HEK293 (cell line): ENCODE measurements at regions not wholly inside any gene's neighbourhood (a gene's known extent, or its start where the extent isn't known, plus 50 kb on each side); places are given as distances from the start of the nearest gene placed in this dataset.

ENCODE experiments used
- TCF7L2 ChIP-seq: IDR thresholded peaks from 2 replicates; pipeline ENCODE4 v1.6.1; 2011; ENCODE audit warnings: low read depth, mild to moderate bottlenecking, inconsistent platforms, low read length, moderate library complexity, borderline replicate concordance
- ZBTB21 ChIP-seq: fragments of 450-650 bp; formaldehyde crosslinking; IDR thresholded peaks from 2 replicates; pipeline ENCODE4 v1.5.1; 2017; ENCODE audit warnings: missing biosample characterization, missing genetic modification characterization
- ZNF19 ChIP-seq: fragments of 450-650 bp; formaldehyde crosslinking; IDR thresholded peaks from 2 replicates; pipeline ENCODE4; 2016; ENCODE audit warnings: missing biosample characterization, missing genetic modification characterization, low read depth
- ZNF292 ChIP-seq: fragments of 450-650 bp; formaldehyde crosslinking; IDR thresholded peaks from 2 replicates; pipeline ENCODE4 v1.5.1; 2016; ENCODE audit warnings: low read depth, missing biosample characterization, missing genetic modification characterization, borderline replicate concordance
- ZNF555 ChIP-seq: fragments of 450-650 bp; formaldehyde crosslinking; conservative IDR thresholded peaks from 2 replicates; pipeline ENCODE4 v1.5.1; 2017; ENCODE audit warnings: missing biosample characterization, mild to moderate bottlenecking, missing genetic modification characterization, inconsistent platforms
- ZNF624 ChIP-seq: fragments of 450-650 bp; formaldehyde crosslinking; IDR thresholded peaks from 2 replicates; pipeline ENCODE4 v1.5.1; 2017; ENCODE audit warnings: missing biosample characterization, missing genetic modification characterization
- ZNF660 ChIP-seq: fragments of 450-650 bp; IDR thresholded peaks from 2 replicates; pipeline ENCODE4 v1.5.1; 2018; ENCODE audit warnings: missing biosample characterization, mild to moderate bottlenecking, missing genetic modification characterization
- TF ChIP-seq, protein P1 (sequence below): fragments of 450-650 bp; formaldehyde crosslinking; IDR thresholded peaks from 2 replicates; pipeline ENCODE4 v1.5.1; 2016; ENCODE audit warnings: missing biosample characterization, missing genetic modification characterization, low read depth
- TF ChIP-seq, protein P2 (sequence below): IDR thresholded peaks from 2 replicates; pipeline ENCODE4 v1.6.1; 2011; ENCODE audit warnings: mild to moderate bottlenecking, low read depth, low read length, borderline replicate concordance
- TF ChIP-seq, protein P3 (sequence below): fragments of 450-650 bp; formaldehyde crosslinking; IDR thresholded peaks from 2 replicates; pipeline ENCODE4 v1.5.1; 2016; ENCODE audit warnings: missing biosample characterization, missing genetic modification characterization
- TF ChIP-seq, protein P4 (sequence below): fragments of 450-650 bp; formaldehyde crosslinking; IDR thresholded peaks from 2 replicates; pipeline ENCODE4 v1.5.1; 2016; ENCODE audit warnings: missing biosample characterization, missing genetic modification characterization, borderline replicate concordance
- TF ChIP-seq, protein P5 (sequence below): fragments of 450-650 bp; formaldehyde crosslinking; IDR thresholded peaks from 2 replicates; pipeline ENCODE4 v1.5.1; 2016; ENCODE audit warnings: missing biosample characterization, missing genetic modification characterization

DNA sequence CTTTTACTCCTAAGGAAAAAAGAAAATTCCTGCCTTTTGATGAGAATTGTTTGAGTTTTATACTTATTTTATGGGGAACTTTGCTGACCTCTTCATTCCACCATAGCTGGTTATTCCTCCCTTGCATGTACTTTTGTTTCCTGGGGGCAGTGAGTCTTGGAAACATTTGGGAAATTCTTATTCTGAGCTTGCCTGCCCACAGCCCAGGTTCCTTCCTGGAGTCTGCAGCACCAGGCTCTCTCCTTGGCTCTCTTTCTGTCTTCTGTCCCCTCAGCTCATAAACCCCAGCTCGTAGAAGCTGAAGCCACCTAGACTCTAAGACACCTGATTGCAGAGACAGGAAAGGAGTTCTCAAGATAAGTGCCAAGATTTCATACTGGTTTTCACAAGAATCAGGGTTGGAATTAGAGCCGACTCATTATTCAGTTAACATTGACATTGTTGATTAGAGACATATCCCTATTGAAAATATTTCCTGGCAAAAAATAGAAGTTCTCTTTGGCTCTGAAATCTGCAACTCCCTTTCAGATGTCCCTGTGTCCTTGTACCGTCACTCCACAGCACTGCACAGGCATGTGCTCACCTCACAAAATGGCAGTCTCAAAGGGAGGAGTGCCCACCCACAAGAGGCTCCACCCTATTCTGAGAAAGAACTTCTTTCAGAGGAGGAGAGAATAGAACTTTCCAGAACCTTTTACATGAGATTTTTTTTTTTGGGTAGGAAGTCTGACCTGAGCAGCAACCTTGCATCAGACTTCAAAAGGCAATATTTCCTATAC, 67.8 kb upstream of the PRSS1 start:
- TF ChIP-seq, protein P1, sequence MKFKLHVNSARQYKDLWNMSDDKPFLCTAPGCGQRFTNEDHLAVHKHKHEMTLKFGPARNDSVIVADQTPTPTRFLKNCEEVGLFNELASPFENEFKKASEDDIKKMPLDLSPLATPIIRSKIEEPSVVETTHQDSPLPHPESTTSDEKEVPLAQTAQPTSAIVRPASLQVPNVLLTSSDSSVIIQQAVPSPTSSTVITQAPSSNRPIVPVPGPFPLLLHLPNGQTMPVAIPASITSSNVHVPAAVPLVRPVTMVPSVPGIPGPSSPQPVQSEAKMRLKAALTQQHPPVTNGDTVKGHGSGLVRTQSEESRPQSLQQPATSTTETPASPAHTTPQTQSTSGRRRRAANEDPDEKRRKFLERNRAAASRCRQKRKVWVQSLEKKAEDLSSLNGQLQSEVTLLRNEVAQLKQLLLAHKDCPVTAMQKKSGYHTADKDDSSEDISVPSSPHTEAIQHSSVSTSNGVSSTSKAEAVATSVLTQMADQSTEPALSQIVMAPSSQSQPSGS (tag by site-specific recombination) = no peak
- TF ChIP-seq, protein P2, sequence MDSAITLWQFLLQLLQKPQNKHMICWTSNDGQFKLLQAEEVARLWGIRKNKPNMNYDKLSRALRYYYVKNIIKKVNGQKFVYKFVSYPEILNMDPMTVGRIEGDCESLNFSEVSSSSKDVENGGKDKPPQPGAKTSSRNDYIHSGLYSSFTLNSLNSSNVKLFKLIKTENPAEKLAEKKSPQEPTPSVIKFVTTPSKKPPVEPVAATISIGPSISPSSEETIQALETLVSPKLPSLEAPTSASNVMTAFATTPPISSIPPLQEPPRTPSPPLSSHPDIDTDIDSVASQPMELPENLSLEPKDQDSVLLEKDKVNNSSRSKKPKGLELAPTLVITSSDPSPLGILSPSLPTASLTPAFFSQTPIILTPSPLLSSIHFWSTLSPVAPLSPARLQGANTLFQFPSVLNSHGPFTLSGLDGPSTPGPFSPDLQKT = no peak
- TF ChIP-seq ZBTB21 (tag by site-specific recombination) (no peak), ZNF660 (tag by site-specific recombination) (no peak), ZNF292 (tag by site-specific recombination) (no peak), ZNF19 (tag by site-specific recombination) (no peak), ZNF624 (tag by site-specific recombination) (no peak), ZNF555 (tag by site-specific recombination) (no peak), TCF7L2 (no peak)
- TF ChIP-seq, protein P3, sequence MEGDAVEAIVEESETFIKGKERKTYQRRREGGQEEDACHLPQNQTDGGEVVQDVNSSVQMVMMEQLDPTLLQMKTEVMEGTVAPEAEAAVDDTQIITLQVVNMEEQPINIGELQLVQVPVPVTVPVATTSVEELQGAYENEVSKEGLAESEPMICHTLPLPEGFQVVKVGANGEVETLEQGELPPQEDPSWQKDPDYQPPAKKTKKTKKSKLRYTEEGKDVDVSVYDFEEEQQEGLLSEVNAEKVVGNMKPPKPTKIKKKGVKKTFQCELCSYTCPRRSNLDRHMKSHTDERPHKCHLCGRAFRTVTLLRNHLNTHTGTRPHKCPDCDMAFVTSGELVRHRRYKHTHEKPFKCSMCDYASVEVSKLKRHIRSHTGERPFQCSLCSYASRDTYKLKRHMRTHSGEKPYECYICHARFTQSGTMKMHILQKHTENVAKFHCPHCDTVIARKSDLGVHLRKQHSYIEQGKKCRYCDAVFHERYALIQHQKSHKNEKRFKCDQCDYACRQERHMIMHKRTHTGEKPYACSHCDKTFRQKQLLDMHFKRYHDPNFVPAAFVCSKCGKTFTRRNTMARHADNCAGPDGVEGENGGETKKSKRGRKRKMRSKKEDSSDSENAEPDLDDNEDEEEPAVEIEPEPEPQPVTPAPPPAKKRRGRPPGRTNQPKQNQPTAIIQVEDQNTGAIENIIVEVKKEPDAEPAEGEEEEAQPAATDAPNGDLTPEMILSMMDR (tag by site-specific recombination) = no peak
- TF ChIP-seq, protein P4, sequence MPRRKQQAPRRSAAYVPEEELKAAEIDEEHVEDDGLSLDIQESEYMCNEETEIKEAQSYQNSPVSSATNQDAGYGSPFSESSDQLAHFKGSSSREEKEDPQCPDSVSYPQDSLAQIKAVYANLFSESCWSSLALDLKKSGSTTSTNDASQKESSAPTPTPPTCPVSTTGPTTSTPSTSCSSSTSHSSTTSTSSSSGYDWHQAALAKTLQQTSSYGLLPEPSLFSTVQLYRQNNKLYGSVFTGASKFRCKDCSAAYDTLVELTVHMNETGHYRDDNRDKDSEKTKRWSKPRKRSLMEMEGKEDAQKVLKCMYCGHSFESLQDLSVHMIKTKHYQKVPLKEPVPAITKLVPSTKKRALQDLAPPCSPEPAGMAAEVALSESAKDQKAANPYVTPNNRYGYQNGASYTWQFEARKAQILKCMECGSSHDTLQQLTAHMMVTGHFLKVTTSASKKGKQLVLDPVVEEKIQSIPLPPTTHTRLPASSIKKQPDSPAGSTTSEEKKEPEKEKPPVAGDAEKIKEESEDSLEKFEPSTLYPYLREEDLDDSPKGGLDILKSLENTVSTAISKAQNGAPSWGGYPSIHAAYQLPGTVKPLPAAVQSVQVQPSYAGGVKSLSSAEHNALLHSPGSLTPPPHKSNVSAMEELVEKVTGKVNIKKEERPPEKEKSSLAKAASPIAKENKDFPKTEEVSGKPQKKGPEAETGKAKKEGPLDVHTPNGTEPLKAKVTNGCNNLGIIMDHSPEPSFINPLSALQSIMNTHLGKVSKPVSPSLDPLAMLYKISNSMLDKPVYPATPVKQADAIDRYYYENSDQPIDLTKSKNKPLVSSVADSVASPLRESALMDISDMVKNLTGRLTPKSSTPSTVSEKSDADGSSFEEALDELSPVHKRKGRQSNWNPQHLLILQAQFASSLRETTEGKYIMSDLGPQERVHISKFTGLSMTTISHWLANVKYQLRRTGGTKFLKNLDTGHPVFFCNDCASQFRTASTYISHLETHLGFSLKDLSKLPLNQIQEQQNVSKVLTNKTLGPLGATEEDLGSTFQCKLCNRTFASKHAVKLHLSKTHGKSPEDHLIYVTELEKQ = no peak
- TF ChIP-seq, protein P5, sequence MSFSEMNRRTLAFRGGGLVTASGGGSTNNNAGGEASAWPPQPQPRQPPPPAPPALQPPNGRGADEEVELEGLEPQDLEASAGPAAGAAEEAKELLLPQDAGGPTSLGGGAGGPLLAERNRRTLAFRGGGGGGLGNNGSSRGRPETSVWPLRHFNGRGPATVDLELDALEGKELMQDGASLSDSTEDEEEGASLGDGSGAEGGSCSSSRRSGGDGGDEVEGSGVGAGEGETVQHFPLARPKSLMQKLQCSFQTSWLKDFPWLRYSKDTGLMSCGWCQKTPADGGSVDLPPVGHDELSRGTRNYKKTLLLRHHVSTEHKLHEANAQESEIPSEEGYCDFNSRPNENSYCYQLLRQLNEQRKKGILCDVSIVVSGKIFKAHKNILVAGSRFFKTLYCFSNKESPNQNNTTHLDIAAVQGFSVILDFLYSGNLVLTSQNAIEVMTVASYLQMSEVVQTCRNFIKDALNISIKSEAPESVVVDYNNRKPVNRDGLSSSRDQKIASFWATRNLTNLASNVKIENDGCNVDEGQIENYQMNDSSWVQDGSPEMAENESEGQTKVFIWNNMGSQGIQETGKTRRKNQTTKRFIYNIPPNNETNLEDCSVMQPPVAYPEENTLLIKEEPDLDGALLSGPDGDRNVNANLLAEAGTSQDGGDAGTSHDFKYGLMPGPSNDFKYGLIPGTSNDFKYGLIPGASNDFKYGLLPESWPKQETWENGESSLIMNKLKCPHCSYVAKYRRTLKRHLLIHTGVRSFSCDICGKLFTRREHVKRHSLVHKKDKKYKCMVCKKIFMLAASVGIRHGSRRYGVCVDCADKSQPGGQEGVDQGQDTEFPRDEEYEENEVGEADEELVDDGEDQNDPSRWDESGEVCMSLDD (tag by site-specific recombination) = no peak
